T-cell (primary cell): ENCODE measurements at regions not wholly inside any gene's neighbourhood (a gene's known extent, or its start where the extent isn't known, plus 50 kb on each side); places are given as distances from the start of the nearest gene placed in this dataset.

Experiments
- ATAC-seq, 4 experiments: fragments of 200-7000 bp in 3 of 4; fragments of 150-1000 bp in 1 of 4; cut with Tn5 transposase; replicated peaks in 1 of 4; 1 replicate in 3 of 4; 2 replicates in 1 of 4; pipeline ENCODE4 v1.10.0; 2021; ENCODE audit warnings: moderate library complexity in 3 of 4, mild to moderate bottlenecking in 2 of 4, moderate number of reproducible peaks in 1 of 4
- CTCF ChIA-PET, 2 donors: fragments of 300-600 bp; sonication (Branson Sonifier 250); formaldehyde crosslinking; loops; one replicate each; lab custom pipeline; 2022; ENCODE audit warnings: antibody characterized with exemption in 2 of 2; lab: Charles Lee
- POLR2A ChIA-PET, 2 donors: fragments of 300-600 bp; sonication (Branson Sonifier 250); formaldehyde crosslinking; loops; one replicate each; lab custom pipeline; 2022; ENCODE audit warnings: antibody characterized with exemption in 2 of 2; lab: Charles Lee
- DNase-seq, 35 experiments: peaks; one replicate each; pipeline versions ENCODE4 v3.0.0 to v3.0.0-alpha.2; 2013 to 2023
- H3K27ac ChIP-seq: one replicate; pipeline ENCODE4 v1.5.1; 2013; ENCODE audit warnings: low read length
- H3K27me3 ChIP-seq, 2 experiments: replicated peaks in 1 of 2; 1 replicate in 1 of 2; 2 replicates in 1 of 2; pipeline versions ENCODE4 v1.6.1 to v1.7.0; 2013; ENCODE audit warnings: low read length in 1 of 2, mixed read lengths in 1 of 2; ENCODE audit not compliant: control insufficient read depth in 2 of 2, insufficient read depth in 2 of 2; ENCODE audit errors: extremely low read depth in 1 of 2
- H3K36me3 ChIP-seq, 2 donors: 1 replicate in 1 of 2; 2 replicates in 1 of 2; pipeline versions ENCODE4 v1.6.1 to v1.7.0; 2013; ENCODE audit warnings: low read length in 1 of 2; ENCODE audit not compliant: control insufficient read depth in 2 of 2, insufficient read depth in 1 of 2; ENCODE audit errors: extremely low read depth in 1 of 2
- H3K4me1 ChIP-seq, 2 experiments: 1 replicate in 1 of 2; 2 replicates in 1 of 2; pipeline versions ENCODE4 v1.6.1 to v1.7.0; 2013; ENCODE audit warnings: low read length in 2 of 2, mixed read lengths in 1 of 2; ENCODE audit not compliant: insufficient read depth in 2 of 2, control insufficient read depth in 1 of 2; ENCODE audit errors: extremely low read depth in 1 of 2
- H3K4me3 ChIP-seq, 2 donors: 1 replicate in 1 of 2; 2 replicates in 1 of 2; pipeline versions ENCODE4 v1.5.1 to v1.7.0; 2013; ENCODE audit warnings: mild to moderate bottlenecking in 2 of 2, low read length in 1 of 2, moderate library complexity in 1 of 2; ENCODE audit not compliant: control insufficient read depth in 1 of 2; ENCODE audit errors: extremely low read depth in 1 of 2
- H3K9me3 ChIP-seq: 2 replicates; pipeline ENCODE4 v1.7.0; 2013
- H3K27ac Mint-ChIP-seq, 2 donors: one replicate each; pipeline ENCODE4 v1.8.0; 2020 to 2021; ENCODE audit warnings: mild to moderate bottlenecking in 2 of 2, mixed read lengths in 2 of 2
- H3K27me3 Mint-ChIP-seq, 2 donors: one replicate each; pipeline ENCODE4 v1.8.0; 2021 to 2022; ENCODE audit warnings: mixed read lengths in 2 of 2
- H3K36me3 Mint-ChIP-seq: one replicate; pipeline ENCODE4 v1.8.0; 2021; ENCODE audit warnings: mixed read lengths
- H3K4me1 Mint-ChIP-seq, 3 donors: one replicate each; pipeline ENCODE4 v1.8.0; 2020 to 2022; ENCODE audit warnings: mixed read lengths in 3 of 3, mild to moderate bottlenecking in 1 of 3
- H3K4me3 Mint-ChIP-seq, 3 donors: one replicate each; pipeline ENCODE4 v1.8.0; 2020 to 2022; ENCODE audit warnings: mild to moderate bottlenecking in 3 of 3, mixed read lengths in 3 of 3, moderate library complexity in 3 of 3
- H3K9me3 Mint-ChIP-seq, 3 donors: one replicate each; pipeline ENCODE4 v1.8.0; 2020 to 2022; ENCODE audit warnings: mixed read lengths in 3 of 3
- WGBS: methylation state at CpG from one replicate; pipeline ENCODE4 v1.1.5; 2013; ENCODE audit warnings: missing lambda C conversion rate; ENCODE audit not compliant: insufficient coverage; 5-methylcytosine and 5-hydroxymethylcytosine counted together

DNA sequence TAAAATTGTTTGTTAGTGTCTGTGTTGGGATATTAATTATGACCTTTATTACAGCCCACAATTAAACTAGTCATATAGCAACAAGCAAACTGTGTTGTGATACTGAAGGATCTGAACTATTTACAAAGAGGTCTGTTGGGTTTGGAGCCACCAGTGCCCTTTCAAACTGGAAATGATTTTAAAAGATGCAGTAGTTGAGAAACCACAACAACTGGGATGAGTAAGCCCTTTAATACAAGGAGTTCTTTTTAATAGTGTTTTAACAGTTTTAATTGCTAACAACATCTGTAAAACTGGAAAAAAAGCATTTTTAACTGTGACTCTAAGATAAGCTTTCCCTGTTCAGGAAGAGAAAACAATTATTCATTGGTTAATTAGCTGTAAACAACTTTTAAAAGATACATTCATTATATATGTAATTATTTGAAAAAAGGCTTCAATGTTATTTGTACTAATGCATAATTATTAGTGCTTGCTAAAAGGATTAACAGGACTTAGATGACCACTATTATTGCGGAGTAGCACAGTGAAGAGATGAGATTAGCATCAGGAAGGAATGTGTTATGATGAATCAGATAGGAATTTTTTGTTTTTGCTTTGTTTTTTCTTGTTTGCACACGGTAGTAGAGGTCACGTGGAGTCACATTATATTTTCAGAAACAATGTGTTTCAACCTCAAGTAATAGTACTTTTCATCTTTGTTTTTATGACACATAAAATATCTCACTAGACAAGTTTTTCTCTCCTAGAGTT, 392.7 kb upstream of the FANCL start:
- Histone ChIP-seq H3K27ac (no peak overlapping the region), H3K4me1 (no peaks in the 10 kb centered on the region), H3K36me3 (no peaks in the 10 kb centered on the region), H3K27me3 (no peaks in the 10 kb centered on the region), H3K4me3 (no peak overlapping the region), H3K9me3 (no peaks in the 10 kb centered on the region)
- no peaks in the 10 kb centered on the region for H3K36me3 Mint-ChIP-seq
- ChIA-PET CTCF (interaction anchor here in 1 of 2 donors (0.6 kb wide), 1 partner anchor 12 kb away, joined by 3 read pairs; no protein-coding TSS in a partner anchor), POLR2A (interaction anchor here in 1 of 2 donors (0.6 kb wide), 1 partner anchor 32 kb away, joined by 3 read pairs; no protein-coding TSS in a partner anchor)
- no peaks in the 10 kb centered on the region for H3K27me3 Mint-ChIP-seq
- H3K27ac Mint-ChIP-seq = no peak overlapping the region
- no peak for DNase-seq
- H3K4me1 Mint-ChIP-seq = no peaks in the 10 kb centered on the region
- no peaks in the 10 kb centered on the region for H3K9me3 Mint-ChIP-seq
- no CpG with 5 or more reads among the region's 3 CpGs for WGBS
- H3K4me3 Mint-ChIP-seq = no peak overlapping the region
- ATAC-seq = no peak

DNA sequence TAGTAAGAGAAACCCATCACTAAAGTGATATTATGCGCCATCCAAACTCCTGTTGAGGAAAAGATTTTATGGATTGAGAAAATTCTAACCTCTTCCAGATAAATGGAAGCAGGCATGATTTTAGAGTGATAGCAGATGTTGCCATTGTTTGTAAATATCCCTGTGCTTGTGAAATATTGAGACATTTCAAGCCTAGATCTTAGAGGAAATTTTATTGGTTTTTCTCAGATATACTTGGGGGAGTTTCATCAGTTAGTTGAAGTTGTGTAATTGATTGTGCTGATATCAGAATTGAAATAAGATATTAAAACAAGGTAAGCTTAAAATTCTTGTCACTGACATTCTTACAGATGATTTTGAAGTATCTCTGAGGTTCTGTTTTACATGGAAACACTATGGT, 390.9 kb upstream of the FANCL start:
- H3K4me1 ChIP-seq = no peaks in the 10 kb centered on the region
- Mint-ChIP-seq H3K36me3 (no peaks in the 10 kb centered on the region), H3K4me3 (no peak overlapping the region), H3K9me3 (no peaks in the 10 kb centered on the region), H3K4me1 (no peaks in the 10 kb centered on the region), H3K27ac (no peak overlapping the region), H3K27me3 (no peaks in the 10 kb centered on the region)
- no peaks in the 10 kb centered on the region for H3K36me3 ChIP-seq
- ATAC-seq (no peak), DNase-seq (no peak)
- no peaks in the 10 kb centered on the region for H3K9me3 ChIP-seq
- H3K27ac ChIP-seq = no peak overlapping the region
- H3K4me3 ChIP-seq = no peak overlapping the region
- no peaks in the 10 kb centered on the region for H3K27me3 ChIP-seq
- ChIA-PET POLR2A (no interaction called here), CTCF (no interaction called here)
- no CpG with 5 or more reads among the region's 1 CpG for WGBS

DNA sequence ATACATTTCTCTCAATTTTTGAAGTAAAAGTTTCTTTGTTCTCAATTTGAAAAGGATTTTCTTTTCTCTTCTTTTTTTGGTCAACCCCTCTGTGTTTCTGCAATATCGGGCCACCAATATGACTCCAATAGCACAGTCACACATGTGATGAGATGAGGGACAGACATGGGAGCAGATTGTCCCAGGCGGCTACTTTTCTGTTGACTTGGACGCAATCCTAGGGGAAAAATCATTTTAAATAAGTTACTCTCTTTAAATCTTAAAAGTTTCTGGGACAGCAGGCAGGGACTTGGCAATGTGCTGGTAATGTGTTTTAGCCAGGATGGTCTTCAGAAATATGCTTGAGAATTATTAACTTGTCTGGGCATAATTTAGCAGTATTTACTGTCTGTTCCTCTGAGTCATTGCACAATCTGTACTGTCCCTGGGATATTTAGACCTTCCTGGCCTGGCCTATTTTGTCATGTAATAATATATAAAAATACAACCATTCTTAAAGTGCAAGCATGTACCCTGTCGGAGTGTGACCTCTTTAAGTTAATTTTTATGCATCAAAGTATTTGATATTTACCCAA, 388.5 kb upstream of the FANCL start:
- no peak overlapping the region for H3K27ac ChIP-seq
- no peaks in the 10 kb centered on the region for H3K27me3 ChIP-seq
- ChIA-PET POLR2A (no interaction called here), CTCF (no interaction called here)
- H3K9me3 ChIP-seq = no peaks in the 10 kb centered on the region
- H3K9me3 Mint-ChIP-seq = no peaks in the 10 kb centered on the region
- DNase-seq = no peak
- no peaks in the 10 kb centered on the region for H3K27me3 Mint-ChIP-seq
- H3K27ac Mint-ChIP-seq = no peak overlapping the region
- H3K36me3 Mint-ChIP-seq = no peaks in the 10 kb centered on the region
- no peaks in the 10 kb centered on the region for H3K4me1 Mint-ChIP-seq
- H3K4me3 ChIP-seq = no peak overlapping the region
- no peak overlapping the region for H3K4me3 Mint-ChIP-seq
- WGBS = no CpG with 5 or more reads among the region's 4 CpGs
- no peak for ATAC-seq
- H3K36me3 ChIP-seq = no peaks in the 10 kb centered on the region
- H3K4me1 ChIP-seq = no peaks in the 10 kb centered on the region

DNA sequence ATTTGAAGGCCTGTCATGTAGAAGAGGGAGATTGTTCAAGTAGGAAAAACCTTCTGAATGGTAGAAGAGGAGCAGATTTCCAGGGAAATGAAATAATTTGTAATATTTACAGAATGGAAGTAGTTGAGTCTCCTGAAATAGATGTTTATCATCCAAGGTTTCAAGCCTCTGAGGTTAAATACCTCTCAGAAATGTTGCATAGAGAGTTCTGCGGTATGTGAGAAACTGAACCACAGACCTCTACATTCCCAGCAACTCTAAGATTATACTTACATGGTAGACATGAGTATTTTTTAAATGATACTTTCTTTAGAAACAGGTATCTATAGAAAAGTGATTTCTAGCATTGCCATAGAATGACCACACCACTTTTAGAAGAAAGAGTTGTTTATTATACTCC, 379.8 kb upstream of the FANCL start:
- Histone ChIP-seq H3K4me3 (no peak overlapping the region), H3K27me3 (no peaks in the 10 kb centered on the region), H3K9me3 (no peaks in the 10 kb centered on the region), H3K27ac (no peak overlapping the region), H3K4me1 (no peaks in the 10 kb centered on the region), H3K36me3 (no peaks in the 10 kb centered on the region)
- Mint-ChIP-seq H3K9me3 (peaks cover 0 to 3% (median 0%) of the 10 kb centered on the region in 3 donors), H3K36me3 (no peaks in the 10 kb centered on the region), H3K27ac (no peak overlapping the region), H3K4me3 (no peak overlapping the region), H3K27me3 (no peaks in the 10 kb centered on the region), H3K4me1 (no peaks in the 10 kb centered on the region)
- no CpG with 5 or more reads among the region's 1 CpG for WGBS
- ATAC-seq (no peak), DNase-seq (no peak)
- ChIA-PET POLR2A (no interaction called here), CTCF (no interaction called here)

DNA sequence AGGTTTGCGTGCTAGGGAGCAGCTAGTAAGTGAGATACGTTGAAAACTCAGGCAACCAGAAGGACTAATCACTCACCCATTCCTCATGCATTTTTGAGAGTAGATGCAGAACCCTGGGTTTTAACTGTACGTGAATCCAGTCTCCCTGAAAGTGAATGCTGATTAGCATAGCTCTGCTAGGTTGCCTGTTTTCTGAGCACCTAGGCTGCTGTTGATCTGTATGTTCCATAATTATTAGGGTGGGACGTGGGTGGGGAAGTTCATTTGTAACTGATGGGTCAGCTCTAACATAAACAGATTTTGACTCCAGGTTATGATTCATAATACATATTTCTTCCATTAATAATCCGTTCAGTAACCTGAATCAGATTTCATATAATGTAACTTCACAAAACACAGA, 379.0 kb upstream of the FANCL start:
- H3K4me3 Mint-ChIP-seq = no peak overlapping the region
- Histone ChIP-seq H3K27ac (no peak overlapping the region), H3K4me1 (no peaks in the 10 kb centered on the region), H3K27me3 (no peaks in the 10 kb centered on the region), H3K9me3 (no peaks in the 10 kb centered on the region), H3K4me3 (no peak overlapping the region), H3K36me3 (no peaks in the 10 kb centered on the region)
- ATAC-seq (no peak), DNase-seq (no peak)
- H3K36me3 Mint-ChIP-seq = no peaks in the 10 kb centered on the region
- peaks cover 0 to 3% (median 0%) of the 10 kb centered on the region in 3 donors for H3K9me3 Mint-ChIP-seq
- H3K27ac Mint-ChIP-seq = no peak overlapping the region
- CTCF ChIA-PET = no interaction called here
- no peaks in the 10 kb centered on the region for H3K4me1 Mint-ChIP-seq
- POLR2A ChIA-PET = no interaction called here
- no peaks in the 10 kb centered on the region for H3K27me3 Mint-ChIP-seq
- WGBS = 100% methylated on average over 1 of the region's 5 CpGs

DNA sequence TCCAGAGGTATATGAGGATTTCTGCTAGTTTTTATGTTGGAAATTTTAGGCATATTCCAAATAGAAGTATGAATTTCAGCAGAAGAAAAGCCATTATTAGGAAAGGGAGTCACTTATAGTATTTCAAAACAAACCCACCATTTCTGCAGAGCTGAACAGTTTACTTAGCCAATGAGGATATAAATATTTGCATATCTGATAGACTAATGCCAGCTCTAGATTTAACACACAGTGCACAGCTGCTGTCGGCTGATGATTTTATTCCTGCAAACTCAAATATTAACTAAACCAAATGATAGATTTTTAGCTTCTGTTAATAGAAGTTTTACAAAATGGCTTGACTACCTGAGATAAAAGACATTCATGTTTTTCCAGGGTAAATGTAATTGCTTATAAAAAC, 375.8 kb upstream of the FANCL start:
- H3K9me3 ChIP-seq = no peaks in the 10 kb centered on the region
- ChIA-PET POLR2A (no interaction called here), CTCF (no interaction called here)
- no peaks in the 10 kb centered on the region for H3K9me3 Mint-ChIP-seq
- WGBS = no CpG with 5 or more reads among the region's 1 CpG
- ATAC-seq (no peak), DNase-seq (no peak)
- H3K36me3 Mint-ChIP-seq = no peaks in the 10 kb centered on the region
- no peak overlapping the region for H3K4me3 ChIP-seq
- H3K27ac Mint-ChIP-seq = no peak overlapping the region
- H3K4me1 ChIP-seq = no peaks in the 10 kb centered on the region
- no peaks in the 10 kb centered on the region for H3K27me3 ChIP-seq
- H3K27me3 Mint-ChIP-seq = no peaks in the 10 kb centered on the region
- no peak overlapping the region for H3K4me3 Mint-ChIP-seq
- H3K27ac ChIP-seq = no peak overlapping the region
- H3K4me1 Mint-ChIP-seq = peaks cover 0 to 5% (median 0%) of the 10 kb centered on the region in 3 donors
- no peaks in the 10 kb centered on the region for H3K36me3 ChIP-seq
